ENCODE measurements at regions not wholly inside any gene's neighbourhood (a gene's known extent, or its start where the extent isn't known, plus 50 kb on each side); places are given as distances from the start of the nearest gene placed in this dataset.

DNA sequence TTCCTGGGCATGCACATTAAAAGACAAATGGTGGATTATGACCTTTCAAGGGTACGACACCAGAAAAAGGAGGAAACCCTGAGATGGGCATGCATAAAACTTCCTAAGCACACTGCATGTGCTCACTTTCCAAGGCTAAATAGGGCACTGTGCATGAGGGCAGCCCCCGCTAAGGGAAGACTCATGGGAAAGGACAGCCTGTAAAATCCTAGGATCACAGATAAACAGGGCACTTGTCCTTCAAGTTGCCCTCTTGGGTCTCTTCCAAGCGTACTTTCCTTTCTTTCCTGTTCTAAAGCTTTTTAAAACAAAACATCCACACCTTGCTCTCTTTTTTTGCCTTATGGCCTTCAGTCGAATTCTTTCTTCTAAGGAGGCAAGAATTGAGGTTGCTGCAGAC, 106.5 kb upstream of the SYNCRIP start:
- no peak overlapping the region for H2AFZ ChIP-seq (ENCODE audit: low read length)
- no peaks in the 10 kb centered on the region for H3K27me3 ChIP-seq (ENCODE audit: low read length)
- no peak overlapping the region for H3K27ac ChIP-seq (ENCODE audit: low read length)
- no peaks in the 10 kb centered on the region for H3K9me2 ChIP-seq (replicated peaks; ENCODE audit: low read length)
- TF ChIP-seq, protein P1, sequence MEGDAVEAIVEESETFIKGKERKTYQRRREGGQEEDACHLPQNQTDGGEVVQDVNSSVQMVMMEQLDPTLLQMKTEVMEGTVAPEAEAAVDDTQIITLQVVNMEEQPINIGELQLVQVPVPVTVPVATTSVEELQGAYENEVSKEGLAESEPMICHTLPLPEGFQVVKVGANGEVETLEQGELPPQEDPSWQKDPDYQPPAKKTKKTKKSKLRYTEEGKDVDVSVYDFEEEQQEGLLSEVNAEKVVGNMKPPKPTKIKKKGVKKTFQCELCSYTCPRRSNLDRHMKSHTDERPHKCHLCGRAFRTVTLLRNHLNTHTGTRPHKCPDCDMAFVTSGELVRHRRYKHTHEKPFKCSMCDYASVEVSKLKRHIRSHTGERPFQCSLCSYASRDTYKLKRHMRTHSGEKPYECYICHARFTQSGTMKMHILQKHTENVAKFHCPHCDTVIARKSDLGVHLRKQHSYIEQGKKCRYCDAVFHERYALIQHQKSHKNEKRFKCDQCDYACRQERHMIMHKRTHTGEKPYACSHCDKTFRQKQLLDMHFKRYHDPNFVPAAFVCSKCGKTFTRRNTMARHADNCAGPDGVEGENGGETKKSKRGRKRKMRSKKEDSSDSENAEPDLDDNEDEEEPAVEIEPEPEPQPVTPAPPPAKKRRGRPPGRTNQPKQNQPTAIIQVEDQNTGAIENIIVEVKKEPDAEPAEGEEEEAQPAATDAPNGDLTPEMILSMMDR (conservative IDR thresholded peaks at IDR 0.05; ENCODE audit: low read depth, low read length) = no peak
- TF ChIP-seq EZH2phosphoT487 (IDR thresholded peaks at IDR 0.05; ENCODE audit: borderline replicate concordance, low read length) (no peak), EZH2 (IDR thresholded peaks at IDR 0.05; ENCODE audit: low read length, unreplicated experiment) (no peak)
- H3K4me3 ChIP-seq (ENCODE audit: low read length) = no peak overlapping the region
- intact Hi-C loops (cut with micrococcal nuclease) = no loop called here
- no peaks in the 10 kb centered on the region for H3K36me3 ChIP-seq (ENCODE audit: low read depth, low read length)
- no TSS peak for BruUV-seq (replicated peaks)
- H3K9me3 ChIP-seq (ENCODE audit: low read length) = no peaks in the 10 kb centered on the region
- ATAC-seq = no peak
- no peak overlapping the region for H3K4me2 ChIP-seq (ENCODE audit: low read length)
- no peaks in the 10 kb centered on the region for H4K20me1 ChIP-seq (ENCODE audit: low read length)
- no peak for DNase-seq
- ChIA-PET POLR2A (ENCODE audit: unreplicated experiment) (no interaction called here), CTCF (no interaction called here)
- no peaks in the 10 kb centered on the region for H3K79me2 ChIP-seq (ENCODE audit: low read length)
- H3K4me1 ChIP-seq (ENCODE audit: insufficient read depth, low read length) = peaks cover 33% of the 10 kb centered on the region
- peaks cover 4% of the 10 kb centered on the region for H3F3A ChIP-seq (ENCODE audit: low read length, unreplicated experiment)
- H3K9ac ChIP-seq (ENCODE audit: low read length) = no peak overlapping the region

GRCh38 chr6:85747666-85748065, 105.0 kb upstream of the SYNCRIP start:
- intact Hi-C loops (cut with micrococcal nuclease) = loop anchor here (1.0 to 2.0 kb wide), 2 partner anchors 69 to 105 kb away; partner anchors contain the start of gene SYNCRIP
- POLR2A ChIA-PET (ENCODE audit: unreplicated experiment) = interaction anchor here (0.6 kb wide), 2 partner anchors 9 to 69 kb away, joined by 5 to 6 read pairs; no protein-coding TSS in a partner anchor

DNA sequence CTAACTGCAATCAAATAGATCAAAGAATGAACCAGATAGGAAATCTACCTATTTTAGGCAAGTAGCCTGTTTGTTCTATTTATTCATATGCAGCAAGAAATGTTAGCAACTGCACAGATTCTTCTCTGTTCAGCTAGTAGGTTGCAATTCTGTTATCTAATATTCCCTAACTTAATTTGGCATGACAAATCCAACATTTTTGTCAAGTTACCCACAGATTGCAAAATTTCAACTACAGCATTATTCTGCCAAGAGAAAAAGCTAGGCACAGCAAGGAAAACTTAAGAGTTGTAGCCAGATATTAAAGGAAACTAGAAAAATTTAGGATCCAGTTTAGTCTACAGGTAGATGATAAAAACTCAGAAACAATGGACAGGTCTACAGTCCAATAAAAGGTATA, 104.4 kb upstream of the SYNCRIP start:
- intact Hi-C loops (cut with micrococcal nuclease) = loop anchor here (1.0 to 2.0 kb wide), 2 partner anchors 69 to 104 kb away; partner anchors contain the start of gene SYNCRIP
- POLR2A ChIA-PET (ENCODE audit: unreplicated experiment) = no interaction called here
- H3K4me1 ChIP-seq (ENCODE audit: insufficient read depth, low read length) = peaks cover 33% of the 10 kb centered on the region
- TF ChIP-seq, protein P1 (conservative IDR thresholded peaks at IDR 0.05; ENCODE audit: low read depth, low read length) = no peak
- TF ChIP-seq EZH2 (IDR thresholded peaks at IDR 0.05; ENCODE audit: low read length, unreplicated experiment) (no peak), EZH2phosphoT487 (IDR thresholded peaks at IDR 0.05; ENCODE audit: borderline replicate concordance, low read length) (no peak)
- no peaks in the 10 kb centered on the region for H4K20me1 ChIP-seq (ENCODE audit: low read length)
- peak overlapping the region; percentile 69 for H3K4me2 ChIP-seq (ENCODE audit: low read length)
- DNase-seq = peak; percentile 28
- H3F3A ChIP-seq (ENCODE audit: low read length, unreplicated experiment) = peaks cover 4% of the 10 kb centered on the region
- no peaks in the 10 kb centered on the region for H3K9me3 ChIP-seq (ENCODE audit: low read length)
- H3K4me3 ChIP-seq (ENCODE audit: low read length) = peak overlapping the region; percentile 43
- no peak overlapping the region for H3K9ac ChIP-seq (ENCODE audit: low read length)
- no peaks in the 10 kb centered on the region for H3K27me3 ChIP-seq (ENCODE audit: low read length)
- H3K36me3 ChIP-seq (ENCODE audit: low read depth, low read length) = no peaks in the 10 kb centered on the region
- no peaks in the 10 kb centered on the region for H3K79me2 ChIP-seq (ENCODE audit: low read length)
- ATAC-seq = no peak; the same call in 1 of the 2 replicates
- CTCF ChIA-PET = no interaction called here
- peak overlapping the region; percentile 61 for H3K27ac ChIP-seq (ENCODE audit: low read length)
- H2AFZ ChIP-seq (ENCODE audit: low read length) = no peak overlapping the region
- BruUV-seq (replicated peaks) = no TSS peak
- no peaks in the 10 kb centered on the region for H3K9me2 ChIP-seq (replicated peaks; ENCODE audit: low read length)

More at GRCh38 chr6:85747666-85748065, 105.0 kb upstream of the SYNCRIP start:
- Histone ChIP-seq H2AFZ (ENCODE audit: low read length) (no peak overlapping the region), H3K27me3 (ENCODE audit: low read length) (no peaks in the 10 kb centered on the region), H3K4me2 (ENCODE audit: low read length) (peak overlapping the region; percentile 69), H3K4me1 (ENCODE audit: insufficient read depth, low read length) (peaks cover 33% of the 10 kb centered on the region), H3K9me2 (replicated peaks; ENCODE audit: low read length) (no peaks in the 10 kb centered on the region), H3K9ac (ENCODE audit: low read length) (no peak overlapping the region), H4K20me1 (ENCODE audit: low read length) (no peaks in the 10 kb centered on the region), H3K79me2 (ENCODE audit: low read length) (no peaks in the 10 kb centered on the region), H3K9me3 (ENCODE audit: low read length) (no peaks in the 10 kb centered on the region), H3F3A (ENCODE audit: low read length, unreplicated experiment) (peaks cover 4% of the 10 kb centered on the region), H3K36me3 (ENCODE audit: low read depth, low read length) (no peaks in the 10 kb centered on the region), H3K27ac (ENCODE audit: low read length) (peak overlapping the region; percentile 61), H3K4me3 (ENCODE audit: low read length) (peak overlapping the region; percentile 43)
- TF ChIP-seq, protein P1 (conservative IDR thresholded peaks at IDR 0.05; ENCODE audit: low read depth, low read length) = no peak
- no peak for TF ChIP-seq EZH2phosphoT487 (IDR thresholded peaks at IDR 0.05; ENCODE audit: borderline replicate concordance, low read length)
- no peak for TF ChIP-seq EZH2 (IDR thresholded peaks at IDR 0.05; ENCODE audit: low read length, unreplicated experiment)
- CTCF ChIA-PET = no interaction called here
- DNase-seq = peak; percentile 88
- BruUV-seq (replicated peaks) = no TSS peak
- peak; percentile 85 for ATAC-seq

Measured in PC-3 (cell line).